Fibroblast of skin of right biceps (primary cell): ENCODE measurements at regions not wholly inside any gene's neighbourhood (a gene's known extent, or its start where the extent isn't known, plus 50 kb on each side); places are given as distances from the start of the nearest gene placed in this dataset.

Experiments
- DNase-seq: peaks from one replicate; pipeline ENCODE4 v3.0.0-alpha.2; 2013

- DNase-seq: no peak
Observed at GRCh38 chr10:128994598-128995143, 472.4 kb upstream of the MGMT start.

- DNase-seq: no peak
Observed at GRCh38 chr10:128995676-128996075, 471.4 kb upstream of the MGMT start.

GRCh38 chr10:128996092-128996491, 470.9 kb upstream of the MGMT start:
- DNase-seq: no peak

- no peak for DNase-seq
Observed at GRCh38 chr10:128998101-128998805, 468.8 kb upstream of the MGMT start.

DNA sequence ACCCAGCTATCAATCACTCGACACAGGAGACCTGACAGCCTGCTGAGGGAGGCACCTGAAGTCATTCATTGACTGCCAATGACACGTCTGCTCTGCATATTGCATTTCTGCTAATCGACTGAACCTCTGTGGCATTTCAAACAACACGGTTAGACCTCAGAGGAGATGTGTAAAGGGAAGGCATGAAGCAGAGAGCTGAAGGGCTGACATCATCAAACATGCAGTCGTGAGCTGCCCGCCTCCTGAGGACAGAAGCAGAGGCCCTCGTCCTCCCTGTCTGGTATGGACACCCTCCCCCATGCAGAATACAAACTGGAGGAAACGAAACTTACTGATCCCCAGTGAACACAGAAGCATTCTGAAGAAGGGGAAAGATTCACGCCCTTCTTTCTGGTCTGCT, 462.6 kb upstream of the MGMT start:
- no peak for DNase-seq

DNA sequence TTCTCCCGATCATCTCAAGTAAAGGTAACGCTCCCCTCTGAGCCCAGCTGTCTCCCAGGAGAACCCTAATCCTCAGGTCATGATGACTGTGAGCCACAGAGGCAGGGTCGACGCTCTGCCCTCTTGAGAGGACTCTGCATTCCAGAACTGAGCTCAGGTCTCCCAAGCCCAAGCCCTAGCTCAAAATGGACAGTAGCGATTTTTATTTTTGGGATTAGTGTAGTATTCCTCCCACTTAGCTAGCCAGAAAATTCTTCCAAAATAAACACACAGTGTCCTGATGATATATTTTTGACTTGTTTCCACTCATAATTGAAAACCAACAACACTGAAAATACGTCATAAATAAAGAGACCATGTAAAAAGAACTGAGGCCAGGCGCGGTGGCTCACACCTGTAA, 462.0 kb upstream of the MGMT start:
- no peak for DNase-seq

DNA sequence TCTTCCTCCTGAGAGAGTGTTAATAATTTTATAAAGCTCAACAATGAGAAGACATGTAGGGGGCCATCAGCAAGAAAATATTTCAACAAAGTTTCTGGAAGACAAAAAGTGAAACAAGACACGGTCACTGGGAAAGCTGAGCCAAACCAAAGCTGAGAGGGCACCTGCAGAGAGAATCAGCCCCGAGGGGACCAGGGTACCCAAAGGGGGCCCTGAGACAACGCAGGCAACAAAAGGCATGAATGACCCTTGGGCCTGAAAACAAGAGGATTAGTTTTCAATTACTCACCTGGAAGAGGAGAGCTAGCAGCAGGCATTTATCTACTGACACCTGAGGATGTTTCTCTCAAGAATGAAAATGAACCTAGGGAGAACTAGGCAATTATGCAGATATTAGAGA, 461.2 kb upstream of the MGMT start:
- DNase-seq: no peak

GRCh38 chr10:129018511-129018910, 448.5 kb upstream of the MGMT start:
- no peak for DNase-seq

- no peak for DNase-seq
Observed at GRCh38 chr10:129020651-129021330, 446.2 kb upstream of the MGMT start.

DNA sequence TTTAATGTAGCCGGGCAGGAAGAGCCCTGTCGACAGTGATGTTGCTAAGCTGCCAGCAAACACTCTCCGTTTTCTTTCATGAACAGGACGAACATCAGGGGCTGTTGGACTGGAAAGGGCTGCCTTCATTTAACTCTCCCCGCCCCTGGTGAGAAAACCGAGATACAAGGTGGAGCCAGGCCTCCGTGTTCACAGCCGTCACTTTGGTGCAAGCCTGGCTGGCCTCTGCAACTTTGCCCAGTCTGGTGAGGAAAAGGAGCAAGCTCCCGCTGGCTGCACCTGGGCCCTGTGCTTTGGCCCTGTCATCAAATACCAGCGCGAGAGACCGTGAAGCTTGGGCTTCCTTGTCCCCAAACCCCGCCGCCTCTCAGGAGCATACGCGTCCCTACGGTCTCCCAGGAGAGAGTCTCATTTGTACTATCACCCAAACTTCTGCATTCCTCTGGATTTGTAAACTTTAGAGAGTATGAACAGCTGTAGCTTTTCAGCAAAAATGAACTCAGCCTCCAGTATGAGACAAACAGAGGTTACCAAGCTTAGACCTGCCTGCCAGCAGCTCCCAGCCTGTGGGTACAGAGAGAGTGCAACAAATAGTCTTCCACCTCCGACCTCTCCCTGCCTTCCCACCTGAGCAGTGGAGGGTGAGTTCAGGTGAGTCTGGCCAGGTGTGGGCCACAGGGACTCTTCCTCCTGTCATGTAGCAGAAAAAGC, 445.3 kb upstream of the MGMT start:
- DNase-seq: no peak

DNA sequence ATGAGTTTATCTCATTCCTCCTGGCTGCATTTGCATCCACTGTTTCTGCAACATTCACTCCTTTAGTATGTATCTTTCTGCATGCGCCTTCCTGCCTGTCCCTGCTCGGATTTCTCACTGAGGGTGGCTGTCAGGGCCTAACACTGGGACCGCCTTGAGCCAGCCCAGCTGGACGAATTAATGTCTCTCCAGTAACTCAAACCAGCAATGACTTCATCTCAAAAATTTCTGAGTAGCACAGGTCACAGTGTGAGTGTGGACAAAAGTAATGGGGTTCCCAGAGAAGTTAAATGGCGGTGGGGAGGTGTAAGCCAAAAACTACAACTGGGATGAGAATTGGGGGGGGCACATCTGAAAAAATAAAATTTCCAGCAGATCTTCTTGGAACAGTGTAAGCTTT, 444.0 kb upstream of the MGMT start:
- peak; percentile 16 for DNase-seq

DNA sequence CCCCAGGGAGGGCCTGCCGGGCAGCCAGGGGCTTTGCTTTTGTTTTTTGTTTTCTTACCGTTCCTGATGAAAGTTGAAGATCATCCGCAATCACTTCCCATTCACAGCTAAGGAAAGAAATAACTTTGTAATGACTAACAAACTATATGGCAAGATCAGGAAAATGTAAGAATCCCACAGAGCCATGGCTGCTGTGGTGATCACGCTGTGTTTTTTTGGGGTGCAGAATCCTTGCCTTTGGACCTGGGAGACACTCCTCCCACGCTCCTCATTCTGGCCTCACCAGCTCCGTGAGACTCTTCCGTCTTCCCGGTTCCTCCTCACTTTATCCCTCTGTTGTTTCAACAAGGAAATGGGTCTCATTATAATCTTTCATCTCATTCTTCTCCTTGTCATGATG, 443.0 kb upstream of the MGMT start:
- no peak for DNase-seq

DNA sequence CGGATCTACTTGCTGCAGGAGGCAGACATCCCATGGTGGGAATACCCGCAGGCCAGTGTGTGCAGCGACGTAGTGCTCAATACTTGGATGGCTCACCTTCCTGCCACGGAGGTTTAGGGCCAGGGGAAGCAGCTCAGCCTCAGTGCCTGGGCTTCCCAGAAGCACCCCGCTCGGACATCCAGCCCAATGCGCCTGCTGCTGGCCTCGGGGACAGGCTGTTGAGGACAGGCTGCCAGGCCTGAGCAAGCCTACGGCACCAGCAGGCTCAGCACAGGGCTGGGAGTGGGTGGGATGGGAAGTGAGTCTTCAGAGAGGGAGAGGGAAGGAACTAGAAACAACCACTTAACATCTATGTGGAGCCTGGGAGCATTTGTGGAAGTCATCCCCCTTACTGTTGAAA, 441.3 kb upstream of the MGMT start:
- no peak for DNase-seq

- no peak for DNase-seq
Observed at GRCh38 chr10:129027906-129028305, 439.1 kb upstream of the MGMT start.

GRCh38 chr10:129028451-129028850, 438.6 kb upstream of the MGMT start:
- no peak for DNase-seq

DNA sequence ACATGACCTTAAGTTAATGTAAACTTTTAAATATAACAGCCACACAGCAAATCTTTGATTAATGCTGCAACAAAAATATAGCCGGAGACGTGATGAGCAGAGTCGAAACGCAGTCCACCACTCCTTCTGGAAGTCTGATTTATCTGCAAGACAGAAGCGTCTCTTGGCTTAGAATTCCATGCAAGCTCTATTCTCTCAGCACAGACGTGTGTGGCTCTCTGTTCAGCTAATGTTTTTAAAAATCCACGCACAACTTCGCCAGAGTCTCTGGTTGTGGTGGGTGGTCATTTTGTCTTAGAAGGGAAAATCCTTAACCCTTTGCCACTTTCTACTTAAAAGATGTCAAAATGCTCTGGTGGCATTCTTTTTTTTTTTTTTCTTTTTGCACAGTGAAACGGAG, 438.0 kb upstream of the MGMT start:
- DNase-seq: no peak

- DNase-seq: no peak
Observed at GRCh38 chr10:129029851-129030602, 437.0 kb upstream of the MGMT start.

- no peak for DNase-seq
Observed at GRCh38 chr10:129030603-129030895, 436.5 kb upstream of the MGMT start.

DNA sequence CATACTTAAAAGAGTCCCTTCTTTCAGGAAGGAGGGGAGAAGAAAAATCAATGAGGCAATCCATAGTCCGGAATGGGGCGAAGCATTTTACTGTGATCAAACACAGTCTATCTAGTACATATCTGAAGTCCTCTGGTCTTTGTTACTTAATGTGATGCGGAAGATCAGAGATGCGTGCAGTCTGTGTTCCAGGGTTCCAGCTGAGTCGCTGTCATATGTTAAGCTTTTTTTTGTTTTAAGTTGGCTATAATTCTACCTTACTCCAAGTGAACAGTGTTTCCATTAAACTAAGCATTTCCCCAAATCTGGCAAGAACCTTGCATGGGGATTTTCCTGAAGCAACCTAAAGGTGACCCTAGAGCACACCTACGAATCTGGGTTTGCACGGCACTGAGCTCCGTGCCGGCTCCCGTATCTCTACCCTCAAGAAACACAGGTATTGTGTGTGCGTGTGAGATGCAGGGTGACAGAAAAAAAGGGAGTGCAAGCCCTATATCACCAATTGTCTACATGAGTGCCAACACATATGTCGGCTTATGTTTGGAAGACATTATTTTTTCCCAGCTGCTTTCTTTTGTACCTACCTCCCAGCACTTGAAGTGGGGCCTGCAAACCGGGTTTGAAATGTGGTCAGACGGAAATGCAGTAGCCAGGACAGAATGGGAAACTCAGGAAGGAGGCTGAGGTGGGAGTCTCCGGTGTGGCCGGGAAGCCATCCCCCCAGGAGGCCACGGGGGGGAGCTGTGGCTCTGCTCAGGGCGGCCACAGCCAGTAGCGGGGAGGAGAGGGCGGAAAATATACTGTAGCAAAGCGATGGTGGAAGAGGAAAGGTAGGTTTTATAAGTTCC, 435.8 kb upstream of the MGMT start:
- peak; percentile 20 for DNase-seq

GRCh38 chr10:129031844-129032150, 435.2 kb upstream of the MGMT start:
- no peak for DNase-seq

DNA sequence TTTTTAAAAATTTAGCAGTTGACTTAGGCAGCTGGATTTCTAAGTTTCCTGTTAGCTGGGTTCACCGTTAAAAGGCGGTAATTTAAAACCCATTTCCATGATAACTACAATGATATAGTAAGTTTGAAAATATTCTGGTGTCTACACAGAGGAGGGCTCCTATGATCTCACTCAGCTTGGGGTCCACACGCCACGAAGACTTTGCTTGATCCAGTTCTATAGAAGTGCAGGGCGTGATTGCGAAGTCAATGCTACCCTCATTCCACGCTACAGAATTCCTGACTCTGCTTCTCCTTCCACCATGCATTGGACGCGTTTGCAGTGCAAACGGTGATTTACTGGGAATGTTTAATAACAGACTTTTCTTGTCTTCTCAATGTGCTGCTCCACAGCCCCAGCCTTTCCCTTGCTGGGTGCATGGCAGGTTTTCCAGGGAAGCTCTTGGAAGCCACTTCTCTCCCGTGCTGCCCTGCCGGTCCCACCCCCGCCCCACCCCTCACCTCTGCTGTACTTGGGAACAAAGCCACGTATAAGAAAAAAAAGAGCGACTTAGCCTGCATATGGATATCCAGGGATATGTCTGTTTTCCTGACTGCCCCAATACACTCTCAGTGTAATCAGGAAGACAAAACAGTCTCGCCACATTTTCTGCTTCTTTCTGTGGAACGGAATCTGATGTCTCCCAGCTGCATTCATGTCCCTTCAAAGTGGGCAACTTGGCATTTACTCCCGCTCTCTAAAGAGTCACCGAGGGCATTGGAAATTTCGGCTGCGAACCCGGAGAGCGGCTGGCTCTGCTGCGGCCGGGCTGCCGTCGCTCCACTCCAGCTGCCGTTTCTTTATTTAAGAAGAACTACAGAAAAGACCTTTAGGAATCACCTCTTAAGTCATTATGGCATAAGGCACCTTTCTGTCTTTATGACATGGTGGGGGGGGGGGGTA, 434.4 kb upstream of the MGMT start:
- DNase-seq: no peak
